ENCODE measurements at regions not wholly inside any gene's neighbourhood (a gene's known extent, or its start where the extent isn't known, plus 50 kb on each side); places are given as distances from the start of the nearest gene placed in this dataset.

GRCh38 chr22:44549701-44550100, 51.7 kb upstream of the RTL6 start:
- DNase-seq, result no peak

GRCh38 chr22:44548981-44549380, 50.9 kb upstream of the RTL6 start:
- DNase-seq, result no peak
